OCI-LY1 (cell line): ENCODE measurements at regions not wholly inside any gene's neighbourhood (a gene's known extent, or its start where the extent isn't known, plus 50 kb on each side); places are given as distances from the start of the nearest gene placed in this dataset.

Experiments used
- H2AFZ ChIP-seq: fragments of 200-600 bp; sonication (generic), shearing (Covaris generic); 2 replicates; pipeline ENCODE4 v1.6.0; 2014; ENCODE audit warnings: antibody characterized with exemption, mild to moderate bottlenecking, low read length
- H3F3A ChIP-seq: fragments of 200-600 bp; sonication (generic), shearing (Covaris generic); 2 replicates; pipeline ENCODE4 v1.6.0; 2014; ENCODE audit warnings: mild to moderate bottlenecking, antibody characterized with exemption, low read length, moderate library complexity; ENCODE audit not compliant: insufficient read depth
- H3K27ac ChIP-seq: fragments of 200-600 bp; sonication (generic); 2 replicates; pipeline ENCODE4 v1.5.1; 2014; ENCODE audit warnings: low read length, mixed run types, mild to moderate bottlenecking, low read depth; ENCODE audit not compliant: poor library complexity, severe bottlenecking
- H3K27me3 ChIP-seq: fragments of 200-600 bp; sonication (generic); 2 replicates; pipeline ENCODE4 v1.6.0; 2014; ENCODE audit warnings: antibody characterized with exemption, mild to moderate bottlenecking, low read length, moderate library complexity; ENCODE audit not compliant: insufficient read depth
- H3K36me3 ChIP-seq: fragments of 200-600 bp; sonication (generic); 2 replicates; pipeline ENCODE4 v1.6.1; 2014; ENCODE audit warnings: mild to moderate bottlenecking, antibody characterized with exemption, low read length, moderate library complexity, mixed read lengths; ENCODE audit not compliant: insufficient read depth
- H3K4me1 ChIP-seq: fragments of 200-600 bp; sonication (generic); 2 replicates; pipeline ENCODE4 v1.5.1; 2014; ENCODE audit warnings: mild to moderate bottlenecking, low read length, moderate library complexity; ENCODE audit not compliant: insufficient read depth, severe bottlenecking
- H3K4me2 ChIP-seq: fragments of 200-600 bp; sonication (generic), shearing (Covaris generic); 2 replicates; pipeline ENCODE4 v1.6.1; 2014; ENCODE audit warnings: low read length
- H3K4me3 ChIP-seq: fragments of 200-600 bp; sonication (generic); 2 replicates; pipeline ENCODE4 v1.5.1; 2014; ENCODE audit warnings: low read length, low read depth, mild to moderate bottlenecking, mixed read lengths; ENCODE audit not compliant: poor library complexity, severe bottlenecking
- H3K79me2 ChIP-seq: fragments of 200-600 bp; shearing (Covaris generic); 2 replicates; pipeline ENCODE4 v1.6.1; 2016; ENCODE audit warnings: mixed run types, low read length, mixed read lengths; ENCODE audit not compliant: insufficient read depth
- H3K9ac ChIP-seq: fragments of 200-600 bp; sonication (generic), shearing (Covaris generic); 2 replicates; pipeline ENCODE4 v1.6.1; 2014; ENCODE audit warnings: mild to moderate bottlenecking, low read length, mixed read lengths
- H3K9me2 ChIP-seq: fragments of 200-600 bp; sonication (generic), shearing (Covaris generic); 2 replicates; pipeline ENCODE4 v1.6.1; 2014; ENCODE audit warnings: low read depth, mild to moderate bottlenecking, low read length, mixed read lengths
- H3K9me3 ChIP-seq: fragments of 200-600 bp; shearing (Covaris generic); 2 replicates; pipeline ENCODE4 v1.6.1; 2014; ENCODE audit warnings: low read length, mixed read lengths
- H4K20me1 ChIP-seq: fragments of 200-600 bp; sonication (generic), shearing (Covaris generic); 2 replicates; pipeline ENCODE4 v1.6.0; 2016; ENCODE audit warnings: mild to moderate bottlenecking, low read length; ENCODE audit not compliant: insufficient read depth
- EZH2 ChIP-seq: fragments of 200-600 bp; sonication (generic), shearing (Covaris generic); IDR thresholded peaks from 2 replicates; pipeline ENCODE4 v1.8.0; 2017; ENCODE audit warnings: borderline replicate concordance, mixed run types, mild to moderate bottlenecking, antibody characterized with exemption, low read length, moderate library complexity, mixed read lengths
- TF ChIP-seq, protein P1 (sequence below): fragments of 200-600 bp; sonication (generic), shearing (Covaris generic); IDR thresholded peaks from 2 replicates; pipeline ENCODE4 v1.5.1; 2017; ENCODE audit warnings: mild to moderate bottlenecking, antibody characterized with exemption, low read length, moderate library complexity, mixed read lengths

DNA sequence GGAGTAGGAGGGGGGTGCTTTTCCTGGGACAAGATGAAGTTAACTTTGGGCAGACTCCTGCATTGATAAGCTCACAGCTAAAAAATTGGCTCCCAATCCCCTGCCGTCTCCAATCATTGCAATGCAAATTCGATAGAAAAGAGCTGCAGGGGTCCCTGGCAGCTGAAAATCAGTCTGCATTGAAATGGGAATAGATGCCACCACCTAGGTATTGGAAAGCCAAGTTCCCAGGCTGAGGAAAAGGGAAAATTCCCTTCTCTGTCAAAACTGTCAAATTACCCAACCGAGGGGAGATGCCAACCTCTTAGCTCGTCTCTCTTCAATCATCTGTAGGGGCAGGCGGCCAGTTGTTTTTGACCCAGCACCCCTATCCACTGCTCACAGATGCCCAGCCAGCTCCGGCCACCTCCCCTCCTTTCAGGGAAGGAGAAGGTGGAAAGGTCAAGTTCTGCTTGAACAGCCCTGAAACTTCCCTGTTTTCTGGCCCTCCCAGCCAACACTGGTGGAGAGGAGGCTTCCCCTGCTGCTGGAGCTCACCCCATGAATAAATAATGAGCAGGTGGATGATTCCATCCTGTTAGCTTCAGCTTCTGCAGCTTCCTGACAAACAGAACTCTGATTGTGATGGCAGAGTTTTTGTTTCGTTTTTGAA lies 916.3 kb downstream of the TBC1D22A start:
- H3K79me2 ChIP-seq: no peaks in the 10 kb centered on the region
- no peaks in the 10 kb centered on the region for H4K20me1 ChIP-seq
- no peaks in the 10 kb centered on the region for H3F3A ChIP-seq
- no peak overlapping the region for H3K27ac ChIP-seq
- H3K9me2 ChIP-seq: no peaks in the 10 kb centered on the region
- no peaks in the 10 kb centered on the region for H3K9me3 ChIP-seq
- no peak overlapping the region for H3K9ac ChIP-seq
- H2AFZ ChIP-seq: no peak overlapping the region
- no peaks in the 10 kb centered on the region for H3K36me3 ChIP-seq
- H3K27me3 ChIP-seq: no peaks in the 10 kb centered on the region; the same call in 1 of the 2 replicates
- H3K4me2 ChIP-seq: no peak overlapping the region
- H3K4me1 ChIP-seq: no peaks in the 10 kb centered on the region
- H3K4me3 ChIP-seq: no peak overlapping the region
- TF ChIP-seq EZH2: no peak
- TF ChIP-seq, protein P1, sequence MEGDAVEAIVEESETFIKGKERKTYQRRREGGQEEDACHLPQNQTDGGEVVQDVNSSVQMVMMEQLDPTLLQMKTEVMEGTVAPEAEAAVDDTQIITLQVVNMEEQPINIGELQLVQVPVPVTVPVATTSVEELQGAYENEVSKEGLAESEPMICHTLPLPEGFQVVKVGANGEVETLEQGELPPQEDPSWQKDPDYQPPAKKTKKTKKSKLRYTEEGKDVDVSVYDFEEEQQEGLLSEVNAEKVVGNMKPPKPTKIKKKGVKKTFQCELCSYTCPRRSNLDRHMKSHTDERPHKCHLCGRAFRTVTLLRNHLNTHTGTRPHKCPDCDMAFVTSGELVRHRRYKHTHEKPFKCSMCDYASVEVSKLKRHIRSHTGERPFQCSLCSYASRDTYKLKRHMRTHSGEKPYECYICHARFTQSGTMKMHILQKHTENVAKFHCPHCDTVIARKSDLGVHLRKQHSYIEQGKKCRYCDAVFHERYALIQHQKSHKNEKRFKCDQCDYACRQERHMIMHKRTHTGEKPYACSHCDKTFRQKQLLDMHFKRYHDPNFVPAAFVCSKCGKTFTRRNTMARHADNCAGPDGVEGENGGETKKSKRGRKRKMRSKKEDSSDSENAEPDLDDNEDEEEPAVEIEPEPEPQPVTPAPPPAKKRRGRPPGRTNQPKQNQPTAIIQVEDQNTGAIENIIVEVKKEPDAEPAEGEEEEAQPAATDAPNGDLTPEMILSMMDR: no peak

DNA sequence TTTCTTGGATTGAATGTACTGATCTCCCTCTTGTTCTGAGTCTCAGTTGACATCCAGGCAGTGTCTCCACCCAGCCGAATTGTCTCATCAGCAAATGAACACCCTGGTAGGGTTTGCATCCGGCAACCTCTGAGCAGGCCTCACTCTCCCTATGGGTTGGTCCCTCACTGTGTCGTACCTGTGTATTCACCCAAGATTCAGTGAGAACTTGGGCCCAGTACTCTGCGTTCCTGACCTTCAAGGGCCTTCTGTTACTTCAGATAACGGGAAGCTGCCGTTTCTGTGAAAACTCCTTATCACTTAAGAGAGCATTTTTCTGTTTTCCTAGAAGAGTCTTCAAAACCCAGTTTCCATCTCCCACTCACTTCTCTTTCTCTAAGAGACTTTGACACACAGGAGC lies 915.6 kb downstream of the TBC1D22A start:
- Histone ChIP-seq H3K36me3 (no peaks in the 10 kb centered on the region), H3K9me3 (no peaks in the 10 kb centered on the region), H3K9me2 (no peaks in the 10 kb centered on the region), H2AFZ (no peak overlapping the region), H3K9ac (no peak overlapping the region), H3K4me3 (no peak overlapping the region), H3K79me2 (no peaks in the 10 kb centered on the region), H3K27ac (no peak overlapping the region), H3K4me2 (no peak overlapping the region), H3K4me1 (no peaks in the 10 kb centered on the region), H4K20me1 (no peaks in the 10 kb centered on the region), H3F3A (no peaks in the 10 kb centered on the region), H3K27me3 (no peaks in the 10 kb centered on the region)
- TF ChIP-seq EZH2: no peak
- TF ChIP-seq, protein P1: no peak

DNA sequence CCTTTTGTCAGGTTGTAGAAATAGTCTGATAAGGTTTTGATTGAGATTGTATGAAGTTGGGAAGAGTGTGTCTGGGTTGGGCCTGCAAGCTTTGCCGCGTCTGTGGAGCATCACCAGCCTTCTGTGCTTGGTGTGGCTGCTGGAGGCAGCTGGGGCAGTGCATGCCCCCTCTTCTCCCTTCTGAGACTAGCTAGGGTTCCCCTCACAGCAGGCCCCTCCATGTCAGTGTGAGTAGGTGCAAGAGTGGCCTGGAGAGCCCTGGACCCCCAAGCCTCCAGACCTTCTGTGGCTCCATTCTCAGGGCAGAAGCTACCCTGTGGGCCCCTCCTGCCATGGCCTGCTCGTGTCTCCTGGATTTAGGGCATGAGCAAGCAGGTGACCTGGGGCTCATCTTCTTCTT lies 914.2 kb downstream of the TBC1D22A start:
- no peak overlapping the region for H3K4me3 ChIP-seq
- H3K27ac ChIP-seq: no peak overlapping the region
- no peaks in the 10 kb centered on the region for H3F3A ChIP-seq
- H3K27me3 ChIP-seq: no peaks in the 10 kb centered on the region
- no peaks in the 10 kb centered on the region for H3K36me3 ChIP-seq
- no peak overlapping the region for H3K4me2 ChIP-seq
- H3K9ac ChIP-seq: no peak overlapping the region
- H2AFZ ChIP-seq: no peak overlapping the region
- TF ChIP-seq EZH2: no peak
- TF ChIP-seq, protein P1: no peak
- H3K79me2 ChIP-seq: no peaks in the 10 kb centered on the region
- no peaks in the 10 kb centered on the region for H3K4me1 ChIP-seq
- H3K9me2 ChIP-seq: no peaks in the 10 kb centered on the region
- H3K9me3 ChIP-seq: no peaks in the 10 kb centered on the region
- no peaks in the 10 kb centered on the region for H4K20me1 ChIP-seq
